K562 (cell line): ENCODE measurements at regions not wholly inside any gene's neighbourhood (a gene's known extent, or its start where the extent isn't known, plus 50 kb on each side); places are given as distances from the start of the nearest gene placed in this dataset.
"Not testable (repeated sequence)": the region's sequence is repeated elsewhere in the genome, so short reads cannot be mapped to it uniquely, and the experiment has no call there.

Experiments
- BHLHE40 ChIP-seq: IDR thresholded peaks from 2 replicates; pipeline ENCODE4 v1.6.1; 2011; ENCODE audit warnings: low read length, improper control_type of control experiment
- ELF1 ChIP-seq: fragments of 200-800 bp; sonication (Bioruptor generic); IDR thresholded peaks from 2 replicates; pipeline ENCODE4 v1.6.1; 2016; ENCODE audit warnings: missing genetic modification characterization, missing compliant biosample characterization
- ELK1 ChIP-seq: sonication (generic); formaldehyde crosslinking; IDR thresholded peaks from 2 replicates; pipeline ENCODE4 v1.8.1; 2022; ENCODE audit warnings: missing genetic modification reagents
- KAT2B ChIP-seq: IDR thresholded peaks from one replicate; pipeline ENCODE4 v1.6.1; 2012; ENCODE audit warnings: low read depth, mild to moderate bottlenecking, control low read depth, inconsistent platforms, low read length, moderate library complexity
- PURB ChIP-seq: sonication (generic); formaldehyde crosslinking; IDR thresholded peaks from 2 replicates; pipeline ENCODE4 v1.9.0; 2021; ENCODE audit warnings: low read depth, mild to moderate bottlenecking, missing genetic modification reagents
- TBP ChIP-seq: optimal IDR thresholded peaks from 2 replicates; pipeline ENCODE3; 2011; ENCODE audit warnings: low read depth, low read length, improper control_type of control experiment
- TF ChIP-seq, protein P1 (sequence below): fragments of 450-650 bp; formaldehyde crosslinking; IDR thresholded peaks from 2 replicates; pipeline ENCODE4 v1.4.0; 2022; ENCODE audit warnings: missing genetic modification characterization
- TF ChIP-seq, protein P2 (sequence below), 2 experiments: fragments of 450-650 bp in 1 of 2; sonication (generic) in 1 of 2; formaldehyde crosslinking in 1 of 2; IDR thresholded peaks in 1 of 2; conservative IDR thresholded peaks in 1 of 2; 2 replicates each; pipeline versions ENCODE4 v1.6.1 to v1.8.1; 2016 to 2023; ENCODE audit warnings: mild to moderate bottlenecking in 2 of 2, moderate library complexity in 2 of 2, inconsistent platforms in 1 of 2, missing genetic modification reagents in 1 of 2
- TF ChIP-seq, protein P3 (sequence below), 3 experiments: IDR thresholded peaks in 2 of 3; conservative IDR thresholded peaks in 1 of 3; 2 replicates each; pipeline ENCODE4 v1.5.1; 2011 to 2012; ENCODE audit warnings: low read length in 3 of 3, mild to moderate bottlenecking in 3 of 3, control low read depth in 2 of 3, improper control_type of control experiment in 1 of 3, inconsistent platforms in 1 of 3, low read depth in 1 of 3, mixed read lengths in 1 of 3, moderate library complexity in 1 of 3; ENCODE audit not compliant: insufficient read depth in 2 of 3

GRCh38 chr11:67759321-67759720 lies 84.9 kb upstream of the ALDH3B2 start:
- TF ChIP-seq, protein P1, sequence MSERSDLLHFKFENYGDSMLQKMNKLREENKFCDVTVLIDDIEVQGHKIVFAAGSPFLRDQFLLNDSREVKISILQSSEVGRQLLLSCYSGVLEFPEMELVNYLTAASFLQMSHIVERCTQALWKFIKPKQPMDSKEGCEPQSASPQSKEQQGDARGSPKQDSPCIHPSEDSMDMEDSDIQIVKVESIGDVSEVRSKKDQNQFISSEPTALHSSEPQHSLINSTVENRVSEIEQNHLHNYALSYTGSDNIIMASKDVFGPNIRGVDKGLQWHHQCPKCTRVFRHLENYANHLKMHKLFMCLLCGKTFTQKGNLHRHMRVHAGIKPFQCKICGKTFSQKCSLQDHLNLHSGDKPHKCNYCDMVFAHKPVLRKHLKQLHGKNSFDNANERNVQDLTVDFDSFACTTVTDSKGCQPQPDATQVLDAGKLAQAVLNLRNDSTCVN: not testable (repeated sequence)
- TF ChIP-seq, protein P2, sequence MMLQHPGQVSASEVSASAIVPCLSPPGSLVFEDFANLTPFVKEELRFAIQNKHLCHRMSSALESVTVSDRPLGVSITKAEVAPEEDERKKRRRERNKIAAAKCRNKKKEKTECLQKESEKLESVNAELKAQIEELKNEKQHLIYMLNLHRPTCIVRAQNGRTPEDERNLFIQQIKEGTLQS (IDR thresholded peaks at IDR 0.05): not testable (repeated sequence)
- TF ChIP-seq, protein P2 (CRISPR knock-in tag; conservative IDR thresholded peaks at IDR 0.05): not testable (repeated sequence)
- not testable (repeated sequence) for TF ChIP-seq TBP; ELF1 (tag); BHLHE40; ELK1 (CRISPR knock-in tag); KAT2B; PURB
- TF ChIP-seq, protein P3, sequence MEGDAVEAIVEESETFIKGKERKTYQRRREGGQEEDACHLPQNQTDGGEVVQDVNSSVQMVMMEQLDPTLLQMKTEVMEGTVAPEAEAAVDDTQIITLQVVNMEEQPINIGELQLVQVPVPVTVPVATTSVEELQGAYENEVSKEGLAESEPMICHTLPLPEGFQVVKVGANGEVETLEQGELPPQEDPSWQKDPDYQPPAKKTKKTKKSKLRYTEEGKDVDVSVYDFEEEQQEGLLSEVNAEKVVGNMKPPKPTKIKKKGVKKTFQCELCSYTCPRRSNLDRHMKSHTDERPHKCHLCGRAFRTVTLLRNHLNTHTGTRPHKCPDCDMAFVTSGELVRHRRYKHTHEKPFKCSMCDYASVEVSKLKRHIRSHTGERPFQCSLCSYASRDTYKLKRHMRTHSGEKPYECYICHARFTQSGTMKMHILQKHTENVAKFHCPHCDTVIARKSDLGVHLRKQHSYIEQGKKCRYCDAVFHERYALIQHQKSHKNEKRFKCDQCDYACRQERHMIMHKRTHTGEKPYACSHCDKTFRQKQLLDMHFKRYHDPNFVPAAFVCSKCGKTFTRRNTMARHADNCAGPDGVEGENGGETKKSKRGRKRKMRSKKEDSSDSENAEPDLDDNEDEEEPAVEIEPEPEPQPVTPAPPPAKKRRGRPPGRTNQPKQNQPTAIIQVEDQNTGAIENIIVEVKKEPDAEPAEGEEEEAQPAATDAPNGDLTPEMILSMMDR (IDR thresholded peaks at IDR 0.05 in 2 of 3, conservative IDR thresholded peaks at IDR 0.05 in 1 of 3; ENCODE audit: insufficient read depth in 2 of 3, low read depth in 1 of 3, low read length in 3 of 3): not testable (repeated sequence)
